CD14-positive monocyte (primary cell): ENCODE measurements at regions not wholly inside any gene's neighbourhood (a gene's known extent, or its start where the extent isn't known, plus 50 kb on each side); places are given as distances from the start of the nearest gene placed in this dataset.

Source experiments
- DNase-seq, 3 donors: peaks; one replicate each; pipeline ENCODE4 v3.0.0-alpha.2; 2011 to 2022
- H2AFZ ChIP-seq: 2 replicates; pipeline ENCODE4 v1.6.0; 2012; ENCODE audit warnings: mild to moderate bottlenecking, low read depth, low read length, inconsistent platforms; ENCODE audit not compliant: insufficient read depth, poor library complexity, severe bottlenecking
- H3K27ac ChIP-seq, 2 donors: 1 replicate in 1 of 2; 2 replicates in 1 of 2; pipeline ENCODE4 v1.5.1; 2012 to 2013; ENCODE audit warnings: low read length in 2 of 2, control low read depth in 1 of 2, inconsistent platforms in 1 of 2, low read depth in 1 of 2, mild to moderate bottlenecking in 1 of 2
- H3K27me3 ChIP-seq, 2 donors: one replicate each; pipeline versions ENCODE4 v1.6.0 to v1.6.1; 2011 to 2013; ENCODE audit warnings: low read length in 2 of 2; ENCODE audit not compliant: control insufficient read depth in 2 of 2, insufficient read depth in 2 of 2
- H3K36me3 ChIP-seq, 2 donors: replicated peaks in 1 of 2; 1 replicate in 1 of 2; 2 replicates in 1 of 2; pipeline versions ENCODE4 v1.5.1 to v1.6.1; 2012 to 2013; ENCODE audit warnings: low read length in 2 of 2, control low read depth in 1 of 2, inconsistent platforms in 1 of 2, mild to moderate bottlenecking in 1 of 2; ENCODE audit not compliant: insufficient read depth in 2 of 2, control insufficient read depth in 1 of 2
- H3K4me1 ChIP-seq, 2 donors: 1 replicate in 1 of 2; 2 replicates in 1 of 2; pipeline versions ENCODE4 v1.5.1 to v1.6.1; 2012 to 2013; ENCODE audit warnings: low read length in 2 of 2, control low read depth in 1 of 2, inconsistent platforms in 1 of 2, mild to moderate bottlenecking in 1 of 2, moderate library complexity in 1 of 2; ENCODE audit not compliant: insufficient read depth in 2 of 2, control insufficient read depth in 1 of 2
- H3K4me2 ChIP-seq: replicated peaks from 2 replicates; pipeline ENCODE3; 2012; ENCODE audit warnings: low read length, moderate library complexity, mild to moderate bottlenecking; ENCODE audit not compliant: poor library complexity, severe bottlenecking; ENCODE audit errors: extremely low read depth
- H3K4me3 ChIP-seq, 3 experiments: fragments of 200-600 bp in 1 of 3; sonication (generic) in 1 of 3; replicated peaks in 1 of 3; 1 replicate in 2 of 3; 2 replicates in 1 of 3; pipeline ENCODE4 v1.5.1; 2011 to 2013; ENCODE audit warnings: low read length in 3 of 3, mild to moderate bottlenecking in 3 of 3, control low read depth in 2 of 3, low read depth in 2 of 3, inconsistent platforms in 1 of 3, moderate library complexity in 1 of 3
- H3K79me2 ChIP-seq: 2 replicates; pipeline ENCODE4 v1.6.0; 2012; ENCODE audit warnings: mild to moderate bottlenecking, control low read depth, inconsistent platforms, low read length, moderate library complexity; ENCODE audit not compliant: insufficient read depth
- H3K9ac ChIP-seq: 2 replicates; pipeline ENCODE4 v1.6.0; 2017; ENCODE audit warnings: low read length, mild to moderate bottlenecking; ENCODE audit not compliant: insufficient read depth, poor library complexity, severe bottlenecking
- H3K9me3 ChIP-seq, 2 donors: replicated peaks in 1 of 2; 1 replicate in 1 of 2; 2 replicates in 1 of 2; pipeline versions ENCODE4 v1.5.1 to v1.6.1; 2012 to 2013; ENCODE audit warnings: low read length in 2 of 2, control low read depth in 1 of 2; ENCODE audit not compliant: control insufficient read depth in 1 of 2, insufficient read depth in 1 of 2
- H4K20me1 ChIP-seq: 2 replicates; pipeline ENCODE4 v1.6.0; 2012; ENCODE audit warnings: mild to moderate bottlenecking, low read length, control low read depth, moderate library complexity; ENCODE audit not compliant: insufficient read depth
- H3K27ac Mint-ChIP-seq, 7 donors: one replicate each; pipeline ENCODE4 v1.8.0; 2020; ENCODE audit warnings: mild to moderate bottlenecking in 7 of 7, mixed read lengths in 7 of 7, moderate library complexity in 6 of 7, inconsistent platforms in 2 of 7
- H3K27me3 Mint-ChIP-seq, 3 donors: one replicate each; pipeline ENCODE4 v1.8.0; 2021 to 2022; ENCODE audit warnings: low read depth in 3 of 3, mild to moderate bottlenecking in 3 of 3, mixed read lengths in 3 of 3, moderate library complexity in 3 of 3, inconsistent platforms in 1 of 3
- H3K36me3 Mint-ChIP-seq, 2 donors: one replicate each; pipeline ENCODE4 v1.8.0; 2020; ENCODE audit warnings: mixed read lengths in 2 of 2, inconsistent platforms in 1 of 2, mild to moderate bottlenecking in 1 of 2
- H3K4me1 Mint-ChIP-seq: one replicate; pipeline ENCODE4 v1.8.0; 2020; ENCODE audit warnings: mild to moderate bottlenecking, mixed read lengths
- H3K4me3 Mint-ChIP-seq, 2 donors: one replicate each; pipeline ENCODE4 v1.8.0; 2020; ENCODE audit warnings: mild to moderate bottlenecking in 2 of 2, mixed read lengths in 2 of 2, moderate library complexity in 1 of 2
- H3K9me3 Mint-ChIP-seq, 7 donors: one replicate each; pipeline ENCODE4 v1.8.0; 2020 to 2022; ENCODE audit warnings: mixed read lengths in 7 of 7, mild to moderate bottlenecking in 6 of 7, moderate library complexity in 6 of 7, inconsistent platforms in 2 of 7
- CTCF ChIP-seq: fragments of 200-600 bp; IDR thresholded peaks from one replicate; pipeline ENCODE4 v1.8.0; 2022; ENCODE audit warnings: antibody characterized with exemption, mild to moderate bottlenecking
- WGBS: methylation state at CpG from one replicate; pipeline ENCODE4 v1.1.5; 2013; ENCODE audit warnings: missing lambda C conversion rate; ENCODE audit not compliant: insufficient coverage; 5-methylcytosine and 5-hydroxymethylcytosine counted together
- intact Hi-C, 2 donors: fragments of 100-400 bp; cut with micrococcal nuclease; formaldehyde crosslinking; loops; one replicate each; pipeline versions ENCODE4 v1.15.0 to v1.15.1; 2023

GRCh38 chr7:142583446-142583845 is 165.8 kb upstream of the PRSS1 start:
- TF ChIP-seq CTCF: no peak
- no peaks in the 10 kb centered on the region for H3K36me3 Mint-ChIP-seq
- no peak overlapping the region for H3K4me3 Mint-ChIP-seq
- Histone ChIP-seq H3K27ac (no peak overlapping the region), H3K9me3 (no peaks in the 10 kb centered on the region), H3K4me1 (peaks cover 10 to 14% of the 10 kb centered on the region in 2 donors), H3K36me3 (no peaks in the 10 kb centered on the region), H3K27me3 (no peaks in the 10 kb centered on the region), H3K9ac (no peak overlapping the region), H3K4me3 (no peak overlapping the region), H2AFZ (no peak overlapping the region), H3K4me2 (no peak overlapping the region), H3K79me2 (no peaks in the 10 kb centered on the region), H4K20me1 (no peaks in the 10 kb centered on the region)
- H3K4me1 Mint-ChIP-seq: peaks cover 24% of the 10 kb centered on the region
- intact Hi-C loops: loop anchor here in 1 of 2 donors (10.0 kb wide), 1 partner anchor 49 kb away; no protein-coding TSS in a partner anchor
- H3K27ac Mint-ChIP-seq: peak overlapping the region in 6 of 7 donors; percentile 51 to 82 (median 69)
- H3K27me3 Mint-ChIP-seq: no peaks in the 10 kb centered on the region
- DNase-seq: peak; percentile 57 to 90 (median 65)
- no CpG with 5 or more reads among the region's 2 CpGs for WGBS
- no peaks in the 10 kb centered on the region for H3K9me3 Mint-ChIP-seq

GRCh38 chr7:142582351-142582750 is 166.9 kb upstream of the PRSS1 start:
- H3K4me3 ChIP-seq: no peak overlapping the region
- Mint-ChIP-seq H3K36me3 (no peaks in the 10 kb centered on the region), H3K27me3 (no peaks in the 10 kb centered on the region), H3K4me1 (peaks cover 21% of the 10 kb centered on the region), H3K4me3 (no peak overlapping the region), H3K27ac (no peak overlapping the region), H3K9me3 (peaks cover 0 to 1% (median 0%) of the 10 kb centered on the region in 7 donors)
- no peak for DNase-seq
- WGBS: no CpG with 5 or more reads among the region's 3 CpGs
- no peak overlapping the region for H3K9ac ChIP-seq
- H3K4me2 ChIP-seq: no peak overlapping the region
- H4K20me1 ChIP-seq: no peaks in the 10 kb centered on the region
- H3K27me3 ChIP-seq: no peaks in the 10 kb centered on the region
- no peaks in the 10 kb centered on the region for H3K36me3 ChIP-seq
- H3K4me1 ChIP-seq: peaks cover 10 to 14% of the 10 kb centered on the region in 2 donors
- H3K79me2 ChIP-seq: no peaks in the 10 kb centered on the region
- intact Hi-C loops: loop anchor here in 1 of 2 donors (10.0 kb wide), 1 partner anchor 48 kb away; no protein-coding TSS in a partner anchor
- no peak overlapping the region for H2AFZ ChIP-seq
- TF ChIP-seq CTCF: no peak
- no peaks in the 10 kb centered on the region for H3K9me3 ChIP-seq
- H3K27ac ChIP-seq: no peak overlapping the region
